Endothelial cell (in vitro differentiated cells): ENCODE measurements at regions not wholly inside any gene's neighbourhood (a gene's known extent, or its start where the extent isn't known, plus 50 kb on each side); places are given as distances from the start of the nearest gene placed in this dataset.
"Not testable (repeated sequence)": the region's sequence is repeated elsewhere in the genome, so short reads cannot be mapped to it uniquely, and the experiment has no call there.

Experiments used
- DNase-seq: peaks from one replicate; pipeline ENCODE4 v3.0.0; 2021; ENCODE audit warnings: low spot score
- H3K27ac Mint-ChIP-seq: one replicate; pipeline ENCODE4 v1.8.0; 2021; ENCODE audit warnings: mixed read lengths, inconsistent platforms; ENCODE audit not compliant: unreplicated experiment
- H3K27me3 Mint-ChIP-seq: one replicate; pipeline ENCODE4 v1.8.0; 2021; ENCODE audit warnings: mild to moderate bottlenecking, moderate library complexity, mixed read lengths, inconsistent platforms; ENCODE audit not compliant: unreplicated experiment
- H3K36me3 Mint-ChIP-seq: one replicate; pipeline ENCODE4 v1.8.0; 2021; ENCODE audit warnings: mild to moderate bottlenecking, low read depth, mixed read lengths, inconsistent platforms; ENCODE audit not compliant: unreplicated experiment
- H3K4me1 Mint-ChIP-seq: one replicate; pipeline ENCODE4 v1.8.0; 2021; ENCODE audit warnings: mild to moderate bottlenecking, mixed read lengths, inconsistent platforms; ENCODE audit not compliant: unreplicated experiment
- H3K4me3 Mint-ChIP-seq: one replicate; pipeline ENCODE4 v1.8.0; 2021; ENCODE audit warnings: mild to moderate bottlenecking, mixed read lengths, inconsistent platforms; ENCODE audit not compliant: unreplicated experiment
- H3K9me3 Mint-ChIP-seq: one replicate; pipeline ENCODE4 v1.8.0; 2021; ENCODE audit warnings: mixed read lengths, inconsistent platforms; ENCODE audit not compliant: unreplicated experiment
- CTCF ChIP-seq: fragments of 200-600 bp; sonication (generic); IDR thresholded peaks from one replicate; pipeline ENCODE4 v1.5.0; 2021; ENCODE audit warnings: antibody characterized with exemption; ENCODE audit not compliant: unreplicated experiment

GRCh38 chr2:83994633-83995179 is 464.4 kb downstream of the SUCLG1 start:
- Mint-ChIP-seq H3K9me3 (no peaks in the 10 kb centered on the region), H3K27me3 (no peaks in the 10 kb centered on the region), H3K36me3 (no peaks in the 10 kb centered on the region), H3K4me3 (no peak overlapping the region), H3K27ac (no peak overlapping the region), H3K4me1 (no peaks in the 10 kb centered on the region)
- no peak for DNase-seq
- no peak for TF ChIP-seq CTCF

- Mint-ChIP-seq H3K4me1 (no peaks in the 10 kb centered on the region), H3K27me3 (no peaks in the 10 kb centered on the region), H3K4me3 (no peak overlapping the region), H3K27ac (no peak overlapping the region), H3K36me3 (no peaks in the 10 kb centered on the region), H3K9me3 (no peaks in the 10 kb centered on the region)
- DNase-seq = no peak
- TF ChIP-seq CTCF = no peak
Observed at GRCh38 chr2:83993873-83994632, 465.0 kb downstream of the SUCLG1 start.

- Mint-ChIP-seq H3K27me3 (no peaks in the 10 kb centered on the region), H3K4me1 (no peaks in the 10 kb centered on the region), H3K9me3 (no peaks in the 10 kb centered on the region), H3K36me3 (no peaks in the 10 kb centered on the region), H3K27ac (no peak overlapping the region), H3K4me3 (no peak overlapping the region)
- DNase-seq = no peak
- no peak for TF ChIP-seq CTCF
Observed at GRCh38 chr2:83991992-83992391, 467.1 kb downstream of the SUCLG1 start.

- Mint-ChIP-seq H3K27ac (no peak overlapping the region), H3K4me1 (no peaks in the 10 kb centered on the region), H3K4me3 (no peak overlapping the region), H3K36me3 (no peaks in the 10 kb centered on the region), H3K27me3 (no peaks in the 10 kb centered on the region), H3K9me3 (no peaks in the 10 kb centered on the region)
- TF ChIP-seq CTCF = no peak
- DNase-seq = no peak
Observed at GRCh38 chr2:83990636-83991035, 468.4 kb downstream of the SUCLG1 start.

GRCh38 chr2:83976628-83977027 is 482.5 kb downstream of the SUCLG1 start:
- not testable (repeated sequence) for H3K4me1 Mint-ChIP-seq, H3K27ac Mint-ChIP-seq, H3K27me3 Mint-ChIP-seq, H3K9me3 Mint-ChIP-seq, H3K36me3 Mint-ChIP-seq, H3K4me3 Mint-ChIP-seq, DNase-seq
